Ovary (tissue), 3 donors: ENCODE measurements at regions not wholly inside any gene's neighbourhood (a gene's known extent, or its start where the extent isn't known, plus 50 kb on each side); places are given as distances from the start of the nearest gene placed in this dataset.

Source experiments
- CTCF ChIP-seq, 3 donors: fragments of 450-650 bp in 2 of 3; fragments of 200-600 bp in 1 of 3; IDR thresholded peaks; one replicate each; pipeline versions ENCODE4 v1.5.1 to v1.8.0; 2016 to 2022; ENCODE audit warnings: antibody characterized with exemption in 3 of 3, mild to moderate bottlenecking in 1 of 3
- EP300 ChIP-seq: sonication (generic); formaldehyde crosslinking; IDR thresholded peaks from one replicate; pipeline ENCODE4 v1.6.1; 2017; ENCODE audit warnings: antibody characterized with exemption
- POLR2A ChIP-seq: fragments of 450-650 bp; IDR thresholded peaks from one replicate; pipeline ENCODE4 v1.6.1; 2017; ENCODE audit warnings: antibody characterized with exemption, mild to moderate bottlenecking, moderate library complexity
- donor health status: DM: no; HTN: no; CAD: no.

GRCh38 chrX:97787311-97787710 lies 903.6 kb downstream of the RPA4 start:
- TF ChIP-seq CTCF (IDR thresholded peaks at IDR 0.05): no peak
- no peak for TF ChIP-seq POLR2A
- no peak for TF ChIP-seq EP300
